Smooth muscle cell (in vitro differentiated cells): ENCODE measurements at regions not wholly inside any gene's neighbourhood (a gene's known extent, or its start where the extent isn't known, plus 50 kb on each side); places are given as distances from the start of the nearest gene placed in this dataset. TPM values are rescaled to one million over a fixed set of nuclear protein-coding genes. Genes with fewer than 3 reads are reported as not detected.

Experiments
- DNase-seq: peaks from one replicate; lab custom pipeline; 2025; ENCODE audit not compliant: unreplicated experiment; lab: John Stamatoyannopoulos, UW
- H2AFZ ChIP-seq: fragments of 200-600 bp; sonication (generic); 2 replicates; pipeline ENCODE4 v1.6.0; 2016; ENCODE audit warnings: antibody characterized with exemption, low read depth, mild to moderate bottlenecking
- H3F3A ChIP-seq: fragments of 200-600 bp; sonication (generic); 2 replicates; pipeline ENCODE4 v1.6.0; 2017; ENCODE audit warnings: antibody characterized with exemption, low read depth
- H3K27ac ChIP-seq: fragments of 200-600 bp; sonication (generic); 2 replicates; pipeline ENCODE4 v1.5.1; 2016; ENCODE audit warnings: low read depth, mild to moderate bottlenecking
- H3K27me3 ChIP-seq: fragments of 200-600 bp; sonication (generic); 2 replicates; pipeline ENCODE4 v1.6.1; 2016; ENCODE audit warnings: low read depth, mild to moderate bottlenecking
- H3K36me3 ChIP-seq: fragments of 200-600 bp; sonication (generic); 2 replicates; pipeline ENCODE4 v1.5.1; 2016; ENCODE audit warnings: low read depth
- H3K4me1 ChIP-seq: fragments of 200-600 bp; sonication (generic); 2 replicates; pipeline ENCODE4 v1.5.1; 2016; ENCODE audit warnings: low read depth
- H3K4me2 ChIP-seq: fragments of 200-600 bp; sonication (generic); 2 replicates; pipeline ENCODE4 v1.6.0; 2016; ENCODE audit warnings: mild to moderate bottlenecking
- H3K4me3 ChIP-seq: fragments of 200-600 bp; sonication (generic); 2 replicates; pipeline ENCODE4 v1.5.1; 2016; ENCODE audit warnings: mild to moderate bottlenecking
- H3K79me2 ChIP-seq: fragments of 200-600 bp; sonication (generic); 2 replicates; pipeline ENCODE4 v1.6.0; 2016; ENCODE audit warnings: low read depth, mild to moderate bottlenecking
- H3K9ac ChIP-seq: fragments of 200-600 bp; sonication (generic); 2 replicates; pipeline ENCODE4 v1.6.0; 2016; ENCODE audit warnings: low read depth
- H3K9me3 ChIP-seq: fragments of 200-600 bp; sonication (generic); replicated peaks from 2 replicates; pipeline ENCODE4 v1.5.1; 2016; ENCODE audit warnings: low read depth
- H4K20me1 ChIP-seq: fragments of 200-600 bp; sonication (generic); 2 replicates; pipeline ENCODE4 v1.6.0; 2016; ENCODE audit warnings: low read depth
- CTCF ChIP-seq: fragments of 200-600 bp; sonication (generic); IDR thresholded peaks from 2 replicates; pipeline ENCODE4 v1.5.1; 2017; ENCODE audit warnings: borderline replicate concordance, mild to moderate bottlenecking, antibody characterized with exemption; ENCODE audit not compliant: insufficient read depth, poor library complexity, severe bottlenecking
- WGBS: methylation state at CpG from one replicate; pipeline ENCODE4 v1.1.7; 2016; ENCODE audit warnings: low lambda C conversion rate; 5-methylcytosine and 5-hydroxymethylcytosine counted together
- microRNA-seq: library from miRNA; unstranded; fragments of <30 nt; microRNA quantifications from one replicate; pipeline ENCODE4, GENCODE V29; 2016; ENCODE audit warnings: borderline number of aligned reads
- small RNA-seq: library from RNA; depleted of rRNA; stranded (forward); fragments of <200 nt; gene quantifications from one replicate; pipeline ENCODE3, GENCODE V24; 2014

- H3F3A ChIP-seq, result no peaks in the 10 kb centered on the region
- H3K36me3 ChIP-seq, result no peaks in the 10 kb centered on the region
- no peak overlapping the region for H3K4me3 ChIP-seq
- no peak for DNase-seq
- H4K20me1 ChIP-seq, result no peaks in the 10 kb centered on the region
- H3K4me2 ChIP-seq, result no peak overlapping the region
- no peak overlapping the region for H3K27ac ChIP-seq
- no peaks in the 10 kb centered on the region for H3K4me1 ChIP-seq
- H3K27me3 ChIP-seq, result no peaks in the 10 kb centered on the region
- H2AFZ ChIP-seq, result no peak overlapping the region
- H3K79me2 ChIP-seq, result no peaks in the 10 kb centered on the region
- H3K9me3 ChIP-seq, result no peaks in the 10 kb centered on the region
- no peak for TF ChIP-seq CTCF
- WGBS, result 85% methylated on average over 5 of the region's 5 CpGs
- no peak overlapping the region for H3K9ac ChIP-seq
Measured at GRCh38 chr3:96754128-96754527, 60.3 kb upstream of the EPHA6 start.

DNA sequence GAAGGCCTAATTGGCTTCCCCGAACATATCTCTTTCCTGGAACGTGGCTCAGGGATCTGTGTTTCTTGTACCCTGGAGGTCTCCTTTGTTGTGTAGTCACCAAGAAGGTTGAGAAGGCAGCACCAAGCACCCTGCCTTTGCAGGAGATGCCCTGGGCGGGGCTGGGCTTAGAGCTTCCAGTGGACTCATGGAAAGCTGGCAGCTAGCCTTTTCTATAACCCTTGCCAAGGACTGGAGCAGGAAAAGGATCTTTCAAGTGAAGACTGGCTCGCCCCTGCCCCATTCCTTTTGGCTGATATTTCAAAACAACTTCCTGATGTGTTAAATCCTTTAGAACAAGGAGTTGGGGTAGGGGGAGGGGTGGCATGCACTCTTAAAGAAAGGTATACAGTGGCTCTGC is 58.9 kb upstream of the EPHA6 start:
- Histone ChIP-seq H3K4me3 (no peak overlapping the region), H3K27ac (no peak overlapping the region), H3K9ac (no peak overlapping the region), H3K36me3 (no peaks in the 10 kb centered on the region), H3K79me2 (no peaks in the 10 kb centered on the region), H2AFZ (no peak overlapping the region), H3K9me3 (no peaks in the 10 kb centered on the region), H3K4me2 (no peak overlapping the region), H3K4me1 (no peaks in the 10 kb centered on the region), H3K27me3 (no peaks in the 10 kb centered on the region), H3F3A (no peaks in the 10 kb centered on the region), H4K20me1 (no peaks in the 10 kb centered on the region)
- WGBS, result 94% methylated on average over 4 of the region's 4 CpGs
- no peak for TF ChIP-seq CTCF
- no peak for DNase-seq

DNA sequence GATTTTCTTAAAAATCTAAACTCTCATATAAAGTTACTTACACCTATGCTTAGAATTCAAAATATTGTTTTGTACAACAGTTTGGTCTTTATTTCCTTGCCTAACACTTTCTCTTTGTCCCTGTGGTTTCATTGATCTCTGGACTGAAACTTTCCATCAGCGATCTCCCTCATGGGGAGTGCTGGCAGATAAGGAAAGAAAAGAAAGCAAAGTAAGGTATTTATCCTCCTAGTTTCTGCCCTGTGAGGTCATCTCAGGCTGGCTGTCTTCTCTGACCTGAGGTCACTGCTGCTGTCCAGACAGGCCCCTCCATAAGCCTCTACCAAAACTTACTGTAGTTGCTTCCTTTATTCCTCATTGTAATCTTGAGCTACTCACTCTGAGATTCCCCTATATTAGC is 57.9 kb upstream of the EPHA6 start:
- Histone ChIP-seq H3K4me3 (no peak overlapping the region), H3K4me2 (no peak overlapping the region), H4K20me1 (no peaks in the 10 kb centered on the region), H3K9me3 (no peaks in the 10 kb centered on the region), H3K4me1 (no peaks in the 10 kb centered on the region), H3K27me3 (no peaks in the 10 kb centered on the region), H3F3A (no peaks in the 10 kb centered on the region), H2AFZ (no peak overlapping the region), H3K36me3 (no peaks in the 10 kb centered on the region), H3K9ac (no peak overlapping the region), H3K79me2 (no peaks in the 10 kb centered on the region), H3K27ac (no peak overlapping the region)
- 82% methylated on average over 1 of the region's 1 CpG for WGBS
- no peak for TF ChIP-seq CTCF
- no peak for DNase-seq

- Histone ChIP-seq H3K4me2 (no peak overlapping the region), H3K27me3 (no peaks in the 10 kb centered on the region), H2AFZ (no peak overlapping the region), H3K79me2 (no peaks in the 10 kb centered on the region), H3K9ac (no peak overlapping the region), H3K4me1 (no peaks in the 10 kb centered on the region), H3F3A (no peaks in the 10 kb centered on the region), H3K4me3 (no peak overlapping the region), H3K27ac (no peak overlapping the region), H3K36me3 (no peaks in the 10 kb centered on the region), H4K20me1 (no peaks in the 10 kb centered on the region), H3K9me3 (no peaks in the 10 kb centered on the region)
- no peak for DNase-seq
- TF ChIP-seq CTCF, result no peak
- 86% methylated on average over 4 of the region's 4 CpGs for WGBS
Measured at GRCh38 chr3:96760956-96761355, 53.4 kb upstream of the EPHA6 start.

Small RNA genes in the stretch of these regions (microRNA-seq; reads per million reads assigned to microRNA genes)
- gene MIR8060, result not detected

Small RNA genes in the stretch of these regions (small RNA-seq; reads per million reads assigned to genes)
- not detected for gene MIR8060
- not detected for gene RNU6-1094P
